Islet of Langerhans (tissue), 1 donor: ENCODE measurements at regions not wholly inside any gene's neighbourhood (a gene's known extent, or its start where the extent isn't known, plus 50 kb on each side); places are given as distances from the start of the nearest gene placed in this dataset.
"Not testable (repeated sequence)": the region's sequence is repeated elsewhere in the genome, so short reads cannot be mapped to it uniquely, and the experiment has no call there.

Experiments used
- FAIRE-seq: peaks from one replicate; lab custom pipeline; 2011; peaks lifted over from hg19 to GRCh38; lab: Jason Lieb, UNC

DNA sequence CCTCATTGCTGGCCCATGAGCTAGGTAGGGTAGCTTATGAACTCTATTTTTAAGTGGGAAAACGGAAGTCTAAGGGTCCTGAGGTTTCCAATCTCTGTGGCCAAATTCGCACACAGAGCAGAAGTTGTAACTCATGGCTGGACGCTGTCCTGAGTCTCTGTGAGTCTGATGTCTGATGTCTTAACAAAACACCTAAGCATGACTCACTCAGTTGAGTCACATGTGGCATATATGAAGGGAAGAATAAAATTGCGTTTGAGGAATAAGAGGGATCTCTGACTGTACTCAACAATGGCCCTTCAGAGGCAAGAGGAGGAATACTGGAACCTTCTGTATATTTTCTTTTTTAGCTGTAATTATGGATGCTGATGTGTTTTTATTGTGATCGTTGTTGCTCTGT, 569.7 kb downstream of the RIT2 start:
- FAIRE-seq = no peak

- no peak for FAIRE-seq
Measured at GRCh38 chr18:42548493-42548892, 567.0 kb downstream of the RIT2 start.

DNA sequence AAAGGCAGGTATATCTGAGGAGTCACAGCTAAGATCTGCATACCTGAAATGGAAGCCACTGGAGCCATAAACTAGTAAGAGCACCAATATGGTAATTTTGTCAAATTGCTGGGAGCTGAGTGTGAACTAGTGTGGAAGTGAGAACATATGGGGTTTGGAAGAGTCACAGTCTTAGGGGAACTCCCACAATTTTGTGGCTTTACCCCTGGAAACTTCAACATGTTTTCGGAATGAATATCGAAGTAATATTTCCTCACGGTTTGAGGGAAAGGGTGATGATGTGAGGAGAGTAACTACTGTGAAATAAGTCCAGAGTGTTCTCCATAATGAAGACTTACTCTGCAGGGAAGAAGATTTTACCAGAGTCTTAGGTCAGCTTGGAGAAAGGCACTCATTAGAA, 565.9 kb downstream of the RIT2 start:
- no peak for FAIRE-seq

- not testable (repeated sequence) for FAIRE-seq
Measured at GRCh38 chr18:42552559-42552958, 562.9 kb downstream of the RIT2 start.

DNA sequence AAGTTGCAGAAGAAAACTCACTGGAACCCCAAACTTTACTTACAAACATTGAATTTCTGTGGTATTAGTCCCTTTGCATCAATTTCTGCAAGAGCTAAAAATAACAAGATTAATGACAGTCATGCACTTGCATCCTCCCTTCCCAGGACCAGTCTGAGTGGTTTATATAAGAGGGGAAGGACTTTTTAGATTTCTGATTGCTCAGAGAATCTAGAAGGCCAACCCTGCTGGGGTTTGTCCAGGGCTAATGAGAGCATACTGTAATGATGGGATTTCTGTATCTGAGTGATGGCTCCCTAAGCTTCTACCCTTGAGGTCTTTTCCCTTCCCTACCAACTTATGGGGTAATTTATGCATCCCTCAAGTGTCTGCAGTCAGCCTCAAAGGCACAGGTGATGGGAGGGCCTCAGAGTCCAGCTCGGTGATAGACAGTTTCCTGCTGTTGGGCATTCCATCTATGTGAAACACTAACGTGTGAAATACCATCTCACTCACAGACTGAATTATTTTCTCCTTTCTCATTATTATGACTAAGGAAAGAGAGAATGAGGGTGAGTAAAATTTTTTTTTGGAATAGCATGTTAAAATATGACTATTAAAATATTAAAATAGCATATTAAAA, 556.3 kb downstream of the RIT2 start:
- no peak for FAIRE-seq

- FAIRE-seq = no peak
Measured at GRCh38 chr18:42561521-42561920, 554.0 kb downstream of the RIT2 start.

DNA sequence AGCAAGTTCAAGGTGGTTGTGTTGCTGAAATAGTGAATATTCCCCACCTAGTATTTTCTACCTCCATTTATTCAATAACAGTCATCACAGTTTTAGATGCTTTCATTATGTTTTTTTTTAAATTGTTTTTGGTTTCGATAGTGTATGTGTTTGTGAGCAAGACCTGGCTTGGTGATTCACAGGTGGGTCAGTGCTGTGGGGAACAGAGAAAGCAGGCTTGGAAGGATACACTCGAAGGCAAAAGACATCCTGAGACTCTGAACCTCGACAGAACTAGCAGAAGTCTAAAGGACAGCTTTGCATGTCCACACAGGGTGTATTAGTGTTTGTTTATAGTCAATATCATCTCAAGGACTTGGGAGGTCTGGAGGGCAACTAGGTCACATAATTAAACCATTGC, 551.5 kb downstream of the RIT2 start:
- FAIRE-seq = no peak

- FAIRE-seq = no peak
Measured at GRCh38 chr18:42564761-42565160, 550.7 kb downstream of the RIT2 start.

DNA sequence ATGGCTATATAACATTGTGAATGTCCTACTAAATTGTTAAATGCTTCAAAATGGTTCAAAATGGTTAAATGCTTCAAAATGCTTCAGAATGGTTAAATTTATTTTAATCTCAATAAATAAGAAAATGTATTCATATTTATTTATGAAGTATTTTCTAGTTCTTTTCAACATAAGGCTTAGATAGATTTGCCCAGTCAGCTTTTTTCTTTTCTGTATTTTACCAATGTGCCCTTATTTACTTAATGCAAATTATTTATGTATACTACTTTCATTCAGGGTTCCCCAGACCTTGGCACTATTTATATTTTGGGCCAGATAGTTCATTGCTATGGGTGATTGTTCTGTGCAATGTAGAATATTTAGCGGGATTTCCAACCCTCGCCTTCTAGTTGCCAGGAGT, 546.7 kb downstream of the RIT2 start:
- no peak for FAIRE-seq

DNA sequence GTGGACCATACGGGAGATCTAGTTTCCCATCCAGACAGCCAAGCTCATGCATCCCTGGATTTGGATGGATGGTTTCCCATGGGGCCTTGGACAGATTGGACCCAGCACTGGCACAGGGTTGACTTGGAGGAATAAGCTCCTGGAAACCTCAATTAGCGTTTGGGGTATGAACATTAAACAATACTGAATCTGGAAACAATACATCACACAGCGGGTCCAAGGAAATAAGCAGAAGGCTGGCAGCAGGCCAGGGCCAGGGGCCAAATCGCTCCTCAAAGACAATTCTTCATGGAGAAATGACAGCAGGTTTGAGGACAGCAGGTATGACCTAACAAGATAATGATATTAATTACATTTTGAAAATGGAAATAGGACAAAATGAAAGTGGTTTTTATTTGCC, 540.6 kb downstream of the RIT2 start:
- no peak for FAIRE-seq

GRCh38 chr18:42576124-42576523, 539.4 kb downstream of the RIT2 start:
- no peak for FAIRE-seq

DNA sequence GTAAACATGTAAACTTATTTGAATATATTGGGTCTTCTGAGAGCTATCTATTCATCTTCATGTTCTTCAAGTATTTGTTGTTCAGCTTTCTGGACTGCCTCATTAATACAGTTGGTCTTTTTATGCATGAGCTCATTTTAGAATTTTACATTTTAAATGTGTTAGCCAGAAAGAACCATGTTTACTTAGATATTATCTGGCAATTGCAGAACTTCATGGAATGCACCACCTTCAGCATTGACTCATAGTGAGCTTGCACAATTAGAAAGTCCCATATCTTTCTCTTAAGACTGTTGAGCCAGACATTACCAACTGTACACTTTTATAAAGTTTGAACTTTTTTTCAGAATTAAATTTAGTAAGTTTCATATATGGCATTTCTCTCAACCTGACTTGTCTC, 536.7 kb downstream of the RIT2 start:
- no peak for FAIRE-seq

- FAIRE-seq = no peak
Measured at GRCh38 chr18:42582266-42582665, 533.2 kb downstream of the RIT2 start.

GRCh38 chr18:42583283-42583731, 532.2 kb downstream of the RIT2 start:
- FAIRE-seq = no peak

GRCh38 chr18:42586601-42587000, 528.9 kb downstream of the RIT2 start:
- no peak for FAIRE-seq

GRCh38 chr18:42588786-42589185, 526.7 kb downstream of the RIT2 start:
- FAIRE-seq = peak; percentile 13

GRCh38 chr18:42604820-42605219, 510.7 kb downstream of the RIT2 start:
- no peak for FAIRE-seq

DNA sequence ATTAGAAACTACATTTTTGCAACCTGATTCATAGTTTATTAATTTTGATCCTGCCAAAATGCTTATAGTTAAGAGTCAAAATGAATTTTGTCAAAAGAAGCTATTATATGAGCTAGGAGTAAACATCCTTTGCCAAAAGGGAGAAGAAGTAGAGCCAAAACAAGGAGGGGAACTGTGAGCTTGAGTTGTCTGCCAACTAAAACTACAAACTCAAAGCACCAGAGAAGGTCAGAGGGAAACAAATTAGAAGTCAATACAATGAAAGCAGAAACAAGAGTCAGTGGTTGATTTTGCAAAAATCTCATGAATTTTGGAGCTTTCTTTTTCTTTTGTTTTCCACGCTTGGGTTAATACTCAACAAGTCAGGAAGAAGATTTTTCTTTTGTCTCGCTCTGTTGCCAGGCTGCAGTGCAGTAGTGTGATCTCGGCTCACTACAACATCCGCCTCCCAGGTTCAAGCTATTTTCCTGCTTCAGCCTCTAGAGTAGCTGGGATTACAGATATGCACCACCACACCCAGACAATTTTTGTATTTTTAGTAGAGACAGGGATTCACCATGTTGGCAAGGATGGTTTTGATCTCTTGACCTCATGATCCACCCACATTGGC, 508.5 kb downstream of the RIT2 start:
- FAIRE-seq = peak; percentile 49

- FAIRE-seq = no peak
Measured at GRCh38 chr18:42611134-42611533, 504.4 kb downstream of the RIT2 start.

- peak; percentile 98 for FAIRE-seq
Measured at GRCh38 chr18:42614619-42615293, 500.7 kb downstream of the RIT2 start.

DNA sequence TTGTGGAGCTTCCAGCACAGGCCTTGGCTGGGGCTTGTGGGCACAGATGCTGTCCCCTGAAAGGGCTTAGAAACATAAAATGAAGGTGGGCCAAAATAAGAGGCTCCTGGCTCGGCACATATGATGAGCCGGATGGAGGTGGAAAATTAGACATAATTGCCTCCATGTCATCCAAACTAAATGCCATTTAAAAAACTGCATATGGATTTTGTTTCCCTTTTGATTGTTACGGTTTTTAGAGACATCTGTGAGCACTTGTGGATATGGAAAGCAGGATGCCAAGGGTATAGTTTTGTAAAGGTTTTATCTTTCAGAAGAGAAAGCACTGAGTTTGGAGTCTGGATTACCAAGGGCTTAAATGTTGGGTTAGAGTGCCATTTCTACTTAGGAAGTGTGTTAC, 498.3 kb downstream of the RIT2 start:
- FAIRE-seq = no peak

GRCh38 chr18:42619771-42620170, 495.7 kb downstream of the RIT2 start:
- no peak for FAIRE-seq

GRCh38 chr18:42620657-42621056, 494.8 kb downstream of the RIT2 start:
- no peak for FAIRE-seq

- FAIRE-seq = peak; percentile 69
Measured at GRCh38 chr18:42623935-42624334, 491.6 kb downstream of the RIT2 start.
